ENCODE measurements at regions not wholly inside any gene's neighbourhood (a gene's known extent, or its start where the extent isn't known, plus 50 kb on each side); places are given as distances from the start of the nearest gene placed in this dataset.
"Not testable (repeated sequence)": the region's sequence is repeated elsewhere in the genome, so short reads cannot be mapped to it uniquely, and the experiment has no call there.

GRCh38 chr2:146721486-146721885, 1123.3 kb upstream of the ACVR2A start:
- no peak for DNase-seq

DNA sequence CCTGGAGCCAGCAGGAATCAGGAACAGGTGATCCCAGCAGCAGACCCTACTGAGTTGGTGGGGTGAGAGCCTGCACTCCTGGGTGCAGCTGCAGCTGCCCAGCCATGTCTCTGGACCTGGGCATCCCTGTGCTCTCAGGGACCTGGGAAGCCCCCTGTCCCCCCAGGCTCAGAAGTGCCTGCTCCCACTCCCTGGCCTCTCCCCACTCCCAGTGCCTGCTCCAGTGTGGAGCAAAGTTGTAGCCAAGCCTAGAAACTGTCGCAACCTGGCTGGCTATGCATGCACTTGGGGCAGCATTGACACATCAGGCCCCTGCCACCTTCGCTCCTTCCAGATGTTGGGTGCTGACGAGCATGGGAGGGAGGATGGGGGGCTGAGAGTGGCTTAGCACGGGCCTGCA, 1124.7 kb upstream of the ACVR2A start:
- DNase-seq, result no peak

DNA sequence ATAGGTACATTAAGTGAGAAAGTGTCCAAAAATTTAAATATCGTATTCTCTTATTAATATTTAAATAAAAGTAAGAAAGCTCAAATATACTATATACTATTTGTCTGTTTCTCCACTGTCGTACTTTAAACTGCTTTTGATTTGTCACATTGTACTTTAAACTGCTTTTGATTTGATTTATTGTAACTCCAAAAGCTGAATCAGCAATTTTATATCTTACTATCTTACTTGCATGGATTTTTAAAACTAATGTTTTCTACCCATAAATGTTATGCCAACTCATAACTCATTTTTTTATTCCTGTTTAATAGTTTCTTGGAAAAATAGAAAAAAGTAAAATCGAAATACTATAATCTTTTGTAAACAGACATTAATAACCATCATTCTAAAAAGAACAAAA, 1128.2 kb upstream of the ACVR2A start:
- no peak for DNase-seq

GRCh38 chr2:146709004-146709403, 1135.8 kb upstream of the ACVR2A start:
- DNase-seq, result no peak

GRCh38 chr2:146701183-146701582, 1143.6 kb upstream of the ACVR2A start:
- no peak for DNase-seq

- no peak for DNase-seq
Measured at GRCh38 chr2:146697307-146697706, 1147.5 kb upstream of the ACVR2A start.

GRCh38 chr2:146696787-146697186, 1148.0 kb upstream of the ACVR2A start:
- not testable (repeated sequence) for DNase-seq

DNA sequence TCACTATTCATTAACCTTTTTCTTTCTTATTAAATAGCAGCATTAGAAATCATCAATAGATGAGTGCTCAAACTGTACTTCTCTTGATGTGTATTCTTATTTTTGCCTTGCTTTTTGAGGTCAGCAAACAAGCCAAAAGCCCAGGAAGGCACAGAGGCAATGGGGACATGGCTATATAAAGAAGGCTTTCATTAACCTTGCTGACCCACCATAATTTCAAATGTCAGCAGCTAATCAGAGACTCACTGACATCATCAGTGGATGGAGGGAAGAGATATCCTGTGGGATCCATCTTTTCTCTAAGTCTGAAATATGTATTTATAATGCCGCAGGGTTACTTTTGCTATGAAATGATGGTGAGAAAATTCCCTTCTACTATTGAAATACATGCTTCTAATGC, 1162.8 kb upstream of the ACVR2A start:
- no peak for DNase-seq

DNA sequence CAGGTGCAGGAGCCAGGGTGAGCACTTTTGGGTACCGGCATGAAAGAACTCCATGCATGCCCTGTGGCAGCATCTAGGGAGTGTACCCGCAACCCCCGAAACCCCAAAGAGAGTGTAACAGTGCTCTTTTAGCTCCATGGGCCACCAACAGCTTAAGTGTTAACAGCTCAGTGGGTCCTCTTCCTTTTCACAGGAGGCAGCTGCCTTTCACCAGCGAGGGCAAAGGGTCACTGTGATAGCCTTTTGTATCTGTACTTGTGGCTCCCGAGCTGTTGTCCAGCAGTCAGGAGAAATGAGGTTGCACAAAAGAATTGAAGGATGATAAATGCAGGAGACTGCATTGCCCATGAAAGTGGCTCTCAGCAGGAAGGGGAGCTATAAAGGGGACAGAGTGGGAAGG, 1166.3 kb upstream of the ACVR2A start:
- DNase-seq, result no peak

DNA sequence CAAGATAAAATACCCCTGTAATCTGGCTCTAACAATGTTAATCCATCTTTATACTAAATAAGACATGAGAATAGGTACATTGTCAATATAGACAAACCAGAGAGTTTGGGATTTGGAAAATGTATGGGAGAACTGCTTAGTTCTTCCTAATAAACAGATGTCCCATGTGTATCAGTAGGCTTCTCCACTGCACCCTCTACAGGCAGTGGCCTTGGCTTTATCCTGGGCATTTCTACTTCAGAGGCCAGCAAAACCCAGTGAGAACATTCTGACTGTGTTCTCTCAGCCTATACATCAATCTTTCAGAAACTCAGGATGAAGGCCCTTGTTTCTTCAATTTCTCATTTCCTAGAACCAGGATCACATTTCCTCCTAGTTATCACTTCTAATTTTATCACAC, 1167.5 kb upstream of the ACVR2A start:
- no peak for DNase-seq

DNA sequence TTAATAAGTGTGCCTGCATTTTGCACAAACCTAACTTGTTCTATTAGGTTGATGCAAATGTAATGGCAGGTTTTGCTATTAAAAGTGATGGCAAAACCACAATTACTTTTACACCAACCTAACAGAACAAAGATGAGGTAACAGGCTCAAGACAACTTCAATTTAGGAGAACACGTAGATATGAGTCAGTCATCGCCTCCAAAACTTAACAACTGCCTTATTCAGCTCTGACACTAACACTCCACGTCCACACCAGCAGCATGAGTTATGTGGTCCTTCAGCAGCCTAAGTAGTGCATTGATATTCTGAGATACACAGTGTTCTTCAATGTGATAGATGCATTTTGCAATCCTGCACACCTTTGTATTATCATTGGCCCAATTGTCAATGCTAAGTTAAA, 1175.1 kb upstream of the ACVR2A start:
- no peak for DNase-seq

DNA sequence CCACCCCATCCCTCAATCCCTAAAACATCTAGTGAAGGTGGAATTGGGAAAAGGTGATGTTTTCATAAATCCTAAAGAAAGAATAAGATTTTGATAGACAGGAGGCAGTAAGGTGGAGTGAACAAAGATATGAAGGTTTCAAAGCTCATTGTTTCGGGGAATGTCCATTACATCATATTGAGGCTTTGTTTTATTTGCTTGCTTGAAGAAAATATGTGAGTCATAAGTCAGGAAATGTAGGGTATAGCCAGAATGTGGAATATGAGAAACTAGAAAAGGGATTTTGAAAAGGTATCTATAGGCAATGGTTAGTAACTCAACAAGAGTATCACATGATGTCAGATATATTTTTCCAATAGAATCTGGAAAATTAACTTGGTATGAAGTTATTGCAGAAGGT, 1178.5 kb upstream of the ACVR2A start:
- DNase-seq, result no peak

GRCh38 chr2:146665800-146666199, 1179.0 kb upstream of the ACVR2A start:
- DNase-seq, result no peak

GRCh38 chr2:146661473-146662096, 1183.2 kb upstream of the ACVR2A start:
- no peak for DNase-seq

DNA sequence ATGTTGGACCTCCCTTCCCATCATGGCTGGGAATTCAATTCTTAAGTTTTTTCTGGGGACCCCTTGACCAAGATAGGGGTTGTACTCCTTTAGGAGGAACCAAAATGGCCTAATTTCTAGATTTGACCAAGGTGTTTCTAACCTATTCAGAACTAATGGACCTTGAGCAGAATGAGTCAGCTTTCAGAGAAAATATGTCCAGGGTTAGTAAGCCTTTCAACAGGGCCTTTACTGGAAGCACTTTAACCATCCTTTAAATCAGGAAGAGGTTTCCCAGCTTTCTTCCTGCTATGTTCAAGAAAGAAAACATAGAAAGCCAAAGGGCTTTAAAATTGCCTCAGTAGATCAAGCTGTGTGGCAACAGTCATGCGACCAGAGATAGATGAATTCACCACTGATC, 1184.9 kb upstream of the ACVR2A start:
- no peak for DNase-seq

DNA sequence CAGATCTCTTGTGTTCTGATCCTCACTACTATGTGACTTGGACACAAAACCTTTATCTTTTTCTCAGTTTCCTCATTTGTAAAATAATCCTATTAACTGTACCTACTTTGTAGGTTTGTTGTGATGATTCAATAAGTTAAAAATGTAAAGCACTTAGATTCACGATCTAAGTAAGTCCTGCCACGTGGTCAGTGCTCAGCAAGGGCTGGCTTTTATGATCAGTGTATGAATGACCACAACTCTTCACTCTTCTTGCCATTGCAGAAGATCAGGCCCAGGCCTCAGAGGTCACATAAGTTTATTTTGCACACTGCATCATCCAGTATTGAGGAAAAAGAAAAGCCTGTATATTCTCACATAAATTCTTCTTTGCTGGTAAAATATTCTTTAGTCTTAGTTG, 1192.5 kb upstream of the ACVR2A start:
- no peak for DNase-seq

DNA sequence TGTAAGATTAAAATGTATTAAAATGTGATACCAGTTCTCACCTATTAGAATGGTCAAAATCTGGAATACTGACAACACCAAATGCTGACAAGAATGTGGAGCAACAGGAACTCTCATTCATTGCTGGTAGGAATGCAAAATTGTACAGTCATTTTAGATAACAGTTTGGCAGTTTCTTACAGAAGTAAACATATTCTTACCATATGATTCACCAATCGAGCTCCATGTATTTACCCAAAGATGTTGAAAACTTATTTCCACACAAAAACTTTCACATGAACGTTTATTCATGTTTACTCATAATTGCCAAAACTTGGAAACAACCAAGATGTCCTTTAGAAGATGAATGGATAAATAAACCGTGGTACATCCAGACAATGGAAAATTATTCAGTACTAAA, 1193.5 kb upstream of the ACVR2A start:
- no peak for DNase-seq

- DNase-seq, result no peak
Measured at GRCh38 chr2:146642066-146642465, 1202.8 kb upstream of the ACVR2A start.

DNA sequence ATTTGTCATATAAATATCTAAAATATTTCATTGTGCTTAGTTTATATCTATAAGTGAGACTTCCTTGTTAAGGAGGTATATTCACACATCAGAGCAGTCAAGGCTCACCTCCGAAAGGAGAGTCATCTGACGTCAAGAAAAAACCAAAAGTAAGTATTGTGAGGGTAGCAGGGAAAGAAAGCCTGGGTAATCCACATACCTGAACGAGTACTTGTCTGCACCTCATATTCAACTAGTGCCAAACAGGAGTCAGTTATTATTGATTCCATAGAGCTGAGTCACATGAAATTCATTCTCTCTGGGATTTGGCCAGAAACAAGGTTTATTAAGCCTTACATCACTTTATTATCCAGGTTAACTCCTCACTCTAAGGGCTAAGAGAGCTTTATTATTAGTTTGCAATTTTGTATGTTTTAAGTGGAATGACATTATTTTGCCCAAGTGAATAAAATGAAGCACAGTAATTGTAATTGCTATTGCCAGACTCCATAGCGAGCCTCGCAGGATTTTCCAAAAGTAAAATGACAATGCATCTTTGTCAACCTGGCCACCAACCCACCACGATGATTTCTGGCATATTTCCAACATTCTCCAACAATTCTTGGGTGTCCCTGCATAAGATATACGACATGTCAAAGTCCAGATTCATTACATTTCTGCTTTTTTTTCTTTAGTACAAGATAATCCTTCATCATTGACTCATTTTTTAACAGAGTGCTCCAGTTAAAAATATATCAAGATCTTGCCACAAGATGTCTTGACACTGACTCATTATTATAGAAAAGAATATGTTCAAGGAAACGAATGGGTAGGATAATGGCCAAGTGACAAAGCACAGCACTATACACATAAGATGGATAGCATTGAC, 1210.4 kb upstream of the ACVR2A start:
- no peak for DNase-seq

DNA sequence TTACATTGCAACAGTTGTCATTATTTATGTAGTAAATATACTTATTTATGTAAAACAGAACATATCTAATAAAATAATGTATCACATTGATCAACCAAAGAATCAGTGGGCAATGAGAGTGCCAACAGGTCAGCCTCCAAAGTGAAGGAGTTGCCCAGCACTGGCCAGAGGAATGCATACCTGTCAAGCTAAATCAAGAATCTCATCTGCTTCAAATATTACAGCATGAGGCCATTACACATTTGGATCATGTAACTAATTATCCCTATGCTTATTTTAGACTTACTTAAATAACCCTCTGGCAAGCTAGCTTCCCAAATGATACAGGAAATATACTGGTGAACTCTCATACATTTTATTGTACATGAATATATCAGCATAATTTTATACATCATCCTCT, 1211.7 kb upstream of the ACVR2A start:
- no peak for DNase-seq

- DNase-seq, result no peak
Measured at GRCh38 chr2:146632707-146633106, 1212.1 kb upstream of the ACVR2A start.

DNA sequence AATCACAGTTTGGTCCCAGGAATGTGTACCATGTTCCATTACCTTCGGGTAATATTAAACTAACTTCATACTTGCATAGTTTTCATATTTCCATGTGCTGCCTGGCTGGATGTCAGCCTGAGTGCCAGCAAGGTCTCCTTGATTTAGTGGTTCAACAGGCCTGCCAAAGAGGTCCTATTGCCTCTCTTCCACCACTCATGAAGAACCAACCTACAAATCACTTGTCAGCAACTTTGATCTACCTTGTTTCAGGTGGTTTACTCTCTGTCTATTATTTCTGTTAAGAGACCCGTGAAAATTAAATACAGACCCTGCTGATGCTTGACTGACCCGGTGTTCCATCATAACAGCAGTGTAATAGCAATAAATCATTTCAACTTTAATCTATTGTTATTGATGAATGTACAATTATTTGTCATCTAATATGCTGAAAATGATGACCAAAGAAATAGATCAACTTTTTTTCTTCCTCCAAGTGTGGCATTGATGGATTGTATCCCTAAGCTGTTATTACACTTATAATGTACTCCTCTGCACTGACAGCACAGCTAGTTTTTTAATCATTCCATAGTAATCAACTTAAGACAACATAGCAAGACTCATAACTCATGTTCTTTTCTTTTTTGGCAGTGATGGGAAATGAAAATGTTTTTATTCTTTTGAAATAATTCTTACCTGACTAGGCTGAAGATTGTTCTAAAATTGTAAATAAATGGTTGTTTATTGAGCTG, 1220.2 kb upstream of the ACVR2A start:
- DNase-seq, result no peak

- no peak for DNase-seq
Measured at GRCh38 chr2:146623771-146624170, 1221.1 kb upstream of the ACVR2A start.

GRCh38 chr2:146621656-146622055, 1223.2 kb upstream of the ACVR2A start:
- no peak for DNase-seq

Measured in activated gamma-delta T cell treated with Interleukin-2 at 50 U/mL for 16 hours (primary cell).